Cardiac fibroblast (primary cell): ENCODE measurements at regions not wholly inside any gene's neighbourhood (a gene's known extent, or its start where the extent isn't known, plus 50 kb on each side); places are given as distances from the start of the nearest gene placed in this dataset.
"Not testable (repeated sequence)": the region's sequence is repeated elsewhere in the genome, so short reads cannot be mapped to it uniquely, and the experiment has no call there.

Experiments used
- DNase-seq, 2 donors: peaks; one replicate each; pipeline versions ENCODE4 v3.0.0 to v3.0.0-alpha.2; 2010; ENCODE audit warnings: low read depth in 2 of 2
- H3K4me3 ChIP-seq, 2 donors: replicated peaks in 1 of 2; 1 replicate in 1 of 2; 2 replicates in 1 of 2; pipeline ENCODE4 v1.5.1; 2011; ENCODE audit warnings: low read depth in 2 of 2, low read length in 2 of 2, mild to moderate bottlenecking in 2 of 2, moderate library complexity in 1 of 2
- CTCF ChIP-seq: IDR thresholded peaks from one replicate; pipeline ENCODE4 v1.5.1; 2011; ENCODE audit warnings: low read depth, mild to moderate bottlenecking, low read length, inconsistent platforms

- no peak overlapping the region for H3K4me3 ChIP-seq
- DNase-seq: no peak
- no peak for TF ChIP-seq CTCF
Observed at GRCh38 chr1:90305577-90305976, 310.7 kb downstream of the ZNF326 start.

GRCh38 chr1:90296327-90296726 lies 301.4 kb downstream of the ZNF326 start:
- TF ChIP-seq CTCF: no peak
- H3K4me3 ChIP-seq: no peak overlapping the region
- no peak for DNase-seq

DNA sequence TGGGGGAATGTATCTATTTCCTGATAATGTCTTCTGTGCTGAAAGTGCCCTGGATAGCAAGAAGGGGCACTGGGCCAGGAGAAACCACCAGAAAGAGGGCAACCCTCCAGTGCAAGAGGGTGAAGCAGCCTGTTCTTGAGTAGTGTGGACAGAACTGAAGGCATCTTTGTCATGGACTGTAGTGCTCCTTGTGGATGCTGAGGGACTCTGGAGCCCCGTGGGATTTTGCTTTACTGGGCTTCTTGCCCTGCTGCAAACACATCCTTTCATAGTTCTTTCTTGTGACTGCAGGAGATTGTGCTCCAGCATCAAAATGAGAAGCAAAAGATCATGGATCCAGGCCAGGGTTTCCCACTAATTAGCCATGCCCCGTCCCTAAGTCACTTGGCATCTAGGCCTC lies 300.6 kb downstream of the ZNF326 start:
- TF ChIP-seq CTCF: no peak
- no peak for DNase-seq
- H3K4me3 ChIP-seq: no peak overlapping the region

DNA sequence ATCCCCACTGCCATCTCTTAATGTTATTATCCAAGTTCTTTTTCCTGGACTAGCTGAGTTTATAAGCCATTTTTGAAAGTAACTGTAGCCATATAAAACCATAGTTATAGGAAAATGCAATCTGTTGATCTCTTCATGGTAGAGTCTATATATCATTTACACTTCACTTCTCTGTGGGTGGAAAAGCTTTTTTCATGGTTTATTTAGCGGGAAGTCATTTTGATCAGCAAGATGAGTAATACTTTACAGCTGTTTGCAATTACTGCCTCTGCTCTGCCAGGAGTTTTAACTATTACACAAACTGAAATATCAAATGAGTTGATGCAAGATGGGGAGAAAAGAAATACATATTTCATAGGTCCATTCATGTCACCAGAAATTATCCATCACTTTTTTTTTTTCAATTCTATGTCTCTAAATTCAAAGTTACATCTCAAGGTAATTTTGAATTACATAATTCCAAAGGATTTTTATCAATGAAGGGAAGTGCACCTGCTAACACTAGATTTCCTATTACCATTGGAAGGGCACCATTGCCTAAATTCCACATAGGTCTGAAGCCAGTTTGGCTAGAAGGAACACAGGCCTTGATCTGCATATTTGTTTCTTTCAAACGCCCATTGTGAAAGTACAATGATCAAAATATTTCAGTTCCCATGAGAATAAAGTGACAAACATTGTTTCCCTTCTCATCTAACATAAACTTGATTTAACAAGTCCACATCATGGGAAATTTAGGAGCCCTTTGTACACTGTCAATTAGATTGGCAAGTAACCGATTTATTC lies 296.7 kb downstream of the ZNF326 start:
- DNase-seq: no peak
- no peak overlapping the region for H3K4me3 ChIP-seq
- no peak for TF ChIP-seq CTCF

DNA sequence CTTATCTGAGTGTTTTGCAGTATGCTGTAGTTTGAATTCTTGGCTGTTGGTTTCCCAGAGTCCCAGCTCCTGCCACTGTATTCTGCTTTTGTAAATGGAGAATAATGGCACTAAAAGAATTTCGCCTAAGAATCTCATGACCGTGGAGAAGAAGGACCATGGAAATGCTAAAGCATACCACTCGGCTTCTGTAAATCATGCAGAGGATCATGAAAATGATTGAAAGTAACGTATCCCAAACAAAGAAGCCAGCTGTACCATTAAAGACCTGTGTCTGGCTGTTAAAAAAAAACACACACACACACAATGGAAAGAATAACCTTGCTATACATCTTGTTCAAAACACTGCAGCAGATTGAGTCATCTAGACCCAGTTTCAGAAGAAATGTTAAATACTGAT lies 287.9 kb downstream of the ZNF326 start:
- no peak for DNase-seq
- no peak overlapping the region for H3K4me3 ChIP-seq
- TF ChIP-seq CTCF: no peak

GRCh38 chr1:90281886-90282285 lies 287.0 kb downstream of the ZNF326 start:
- H3K4me3 ChIP-seq, DNase-seq: not testable (repeated sequence)

- DNase-seq: no peak
- TF ChIP-seq CTCF: no peak
- H3K4me3 ChIP-seq: no peak overlapping the region
Observed at GRCh38 chr1:90277270-90277669, 282.4 kb downstream of the ZNF326 start.
